H9 (cell line): ENCODE measurements at regions not wholly inside any gene's neighbourhood (a gene's known extent, or its start where the extent isn't known, plus 50 kb on each side); places are given as distances from the start of the nearest gene placed in this dataset.

ENCODE experiments used
- DNase-seq: peaks from one replicate; pipeline ENCODE4 v3.0.0-alpha.2; 2017
- H2AFZ ChIP-seq: one replicate; pipeline ENCODE4 v1.6.1; 2013; ENCODE audit warnings: mild to moderate bottlenecking, low read length, control low read depth, moderate library complexity
- H2AK5ac ChIP-seq: 2 replicates; pipeline ENCODE4 v1.6.1; 2013; ENCODE audit warnings: low read length, control low read depth, mixed read lengths; ENCODE audit not compliant: insufficient read length
- H2BK120ac ChIP-seq: one replicate; pipeline ENCODE4 v1.6.1; 2013; ENCODE audit warnings: low read depth, mild to moderate bottlenecking, low read length, control low read depth, inconsistent platforms; ENCODE audit not compliant: poor library complexity, severe bottlenecking
- H2BK12ac ChIP-seq: 2 replicates; pipeline ENCODE4 v1.6.1; 2013; ENCODE audit warnings: low read length, control low read depth, mixed read lengths, low read depth; ENCODE audit not compliant: insufficient read length
- H2BK15ac ChIP-seq: 2 replicates; pipeline ENCODE4 v1.6.1; 2013; ENCODE audit warnings: low read depth, low read length, control low read depth
- H2BK20ac ChIP-seq: one replicate; pipeline ENCODE4 v1.6.1; 2013; ENCODE audit warnings: low read depth, mild to moderate bottlenecking, low read length, control low read depth, inconsistent platforms; ENCODE audit not compliant: poor library complexity, severe bottlenecking
- H2BK5ac ChIP-seq: 2 replicates; pipeline ENCODE4 v1.6.1; 2013; ENCODE audit warnings: low read length, control low read depth, mixed read lengths; ENCODE audit not compliant: insufficient read length
- H3K14ac ChIP-seq: 2 replicates; pipeline ENCODE4 v1.6.1; 2013; ENCODE audit warnings: low read length, control low read depth; ENCODE audit not compliant: insufficient read depth
- H3K18ac ChIP-seq: 2 replicates; pipeline ENCODE4 v1.6.1; 2013; ENCODE audit warnings: low read depth, mild to moderate bottlenecking, mixed read lengths, low read length, control low read depth; ENCODE audit not compliant: insufficient read length
- H3K23ac ChIP-seq: 2 replicates; pipeline ENCODE4 v1.6.1; 2013; ENCODE audit warnings: low read length, control low read depth, mixed read lengths, low read depth; ENCODE audit not compliant: insufficient read length
- H3K23me2 ChIP-seq: 2 replicates; pipeline ENCODE4 v1.6.1; 2013; ENCODE audit warnings: low read depth, mild to moderate bottlenecking, mixed read lengths, low read length, control low read depth; ENCODE audit not compliant: insufficient read length, poor library complexity, severe bottlenecking
- H3K27ac ChIP-seq: 2 replicates; pipeline ENCODE4 v1.5.1; 2013; ENCODE audit warnings: low read length, control low read depth, mixed read lengths, low read depth; ENCODE audit not compliant: insufficient read length
- H3K27me3 ChIP-seq: 2 replicates; pipeline ENCODE4 v1.6.1; 2013; ENCODE audit warnings: low read length, control low read depth, inconsistent platforms; ENCODE audit not compliant: insufficient read depth
- H3K4ac ChIP-seq: 2 replicates; pipeline ENCODE4 v1.6.1; 2013; ENCODE audit warnings: low read depth, mild to moderate bottlenecking, control low read depth, inconsistent platforms, low read length, moderate library complexity
- H3K4me1 ChIP-seq: 2 replicates; pipeline ENCODE4 v1.6.1; 2013; ENCODE audit warnings: low read length, control low read depth, inconsistent platforms; ENCODE audit not compliant: insufficient read depth
- H3K4me2 ChIP-seq: 2 replicates; pipeline ENCODE4 v1.6.1; 2013; ENCODE audit warnings: low read length, control low read depth, mixed read lengths; ENCODE audit not compliant: insufficient read length, insufficient read depth
- H3K56ac ChIP-seq: 2 replicates; pipeline ENCODE4 v1.6.1; 2013; ENCODE audit warnings: low read depth, mild to moderate bottlenecking, mixed read lengths, low read length, control low read depth; ENCODE audit not compliant: insufficient read length
- H3K79me1 ChIP-seq: 2 replicates; pipeline ENCODE4 v1.6.1; 2013; ENCODE audit warnings: low read depth, mild to moderate bottlenecking, moderate library complexity, low read length, control low read depth, inconsistent platforms; ENCODE audit not compliant: insufficient read depth, poor library complexity, severe bottlenecking
- H3K79me2 ChIP-seq: 2 replicates; pipeline ENCODE4 v1.6.1; 2013; ENCODE audit warnings: low read length, control low read depth, inconsistent platforms; ENCODE audit not compliant: insufficient read depth
- H3K9ac ChIP-seq: 2 replicates; pipeline ENCODE4 v1.6.1; 2013; ENCODE audit warnings: low read length, control low read depth, mixed read lengths; ENCODE audit not compliant: insufficient read length; ENCODE audit errors: extremely low read depth
- H3K9me3 ChIP-seq: one replicate; pipeline ENCODE4 v1.6.1; 2013; ENCODE audit warnings: low read depth, low read length, inconsistent platforms; ENCODE audit not compliant: control insufficient read depth
- H3T11ph ChIP-seq: one replicate; pipeline ENCODE4 v1.6.1; 2013; ENCODE audit warnings: mild to moderate bottlenecking, low read length, control low read depth, inconsistent platforms
- H4K20me1 ChIP-seq: one replicate; pipeline ENCODE4 v1.6.1; 2013; ENCODE audit not compliant: control insufficient read depth, insufficient read length, insufficient read depth
- H4K5ac ChIP-seq: 2 replicates; pipeline ENCODE4 v1.6.1; 2013; ENCODE audit warnings: low read depth, mild to moderate bottlenecking, mixed read lengths, low read length, control low read depth; ENCODE audit not compliant: insufficient read length
- H4K8ac ChIP-seq: replicated peaks from 2 replicates; pipeline ENCODE4 v1.6.1; 2013; ENCODE audit warnings: low read length, control low read depth, mixed read lengths, low read depth; ENCODE audit not compliant: insufficient read length
- H4K91ac ChIP-seq: 2 replicates; pipeline ENCODE4 v1.6.1; 2013; ENCODE audit warnings: low read depth, mild to moderate bottlenecking, moderate library complexity, mixed read lengths, low read length, control low read depth; ENCODE audit not compliant: insufficient read length
- H3K27ac Mint-ChIP-seq, 3 experiments: 2 replicates in 2 of 3; 3 replicates in 1 of 3; pipeline ENCODE4 v1.8.0; 2020 to 2021; ENCODE audit warnings: mixed read lengths in 3 of 3, mild to moderate bottlenecking in 1 of 3, moderate library complexity in 1 of 3
- H3K27me3 Mint-ChIP-seq: 2 replicates; pipeline ENCODE4 v1.8.0; 2021; ENCODE audit warnings: low read depth, mild to moderate bottlenecking, moderate library complexity, mixed read lengths
- H3K36me3 Mint-ChIP-seq, 3 experiments: 2 replicates in 2 of 3; 3 replicates in 1 of 3; pipeline ENCODE4 v1.8.0; 2020 to 2021; ENCODE audit warnings: low read depth in 3 of 3, mixed read lengths in 3 of 3; ENCODE audit not compliant: insufficient read depth in 1 of 3
- H3K4me1 Mint-ChIP-seq, 2 experiments: 2 replicates each; pipeline ENCODE4 v1.8.0; 2020; ENCODE audit warnings: mixed read lengths in 2 of 2
- H3K4me3 Mint-ChIP-seq, 2 experiments: 2 replicates in 1 of 2; 3 replicates in 1 of 2; pipeline ENCODE4 v1.8.0; 2020 to 2021; ENCODE audit warnings: mild to moderate bottlenecking in 2 of 2, mixed read lengths in 2 of 2, moderate library complexity in 1 of 2
- H3K9me3 Mint-ChIP-seq, 2 experiments: 2 replicates in 1 of 2; 3 replicates in 1 of 2; pipeline ENCODE4 v1.8.0; 2020; ENCODE audit warnings: mild to moderate bottlenecking in 2 of 2, mixed read lengths in 2 of 2, moderate library complexity in 1 of 2
- CTCF ChIP-seq: fragments of 200-600 bp; sonication (generic); conservative IDR thresholded peaks from 3 replicates; pipeline ENCODE4 v1.8.0; 2021; ENCODE audit warnings: antibody characterized with exemption, mild to moderate bottlenecking
- whole genome bisulfite sequencing: extraction: QIAGEN DNeasy Blood & Tissue Kit; methylation state at CpG from one replicate; pipeline ENCODE4 v1.1.7; 2013; ENCODE audit warnings: missing lambda C conversion rate, low lambda C conversion rate, mixed read lengths; ENCODE audit not compliant: insufficient read length; ENCODE audit errors: extremely low coverage; 5-methylcytosine and 5-hydroxymethylcytosine counted together

GRCh38 chr2:239650674-239651073, 249.9 kb upstream of the HDAC4 start:
- no peak overlapping the region for H2BK12ac ChIP-seq
- no peak overlapping the region for H3K23ac ChIP-seq
- no peak overlapping the region for H3K4ac ChIP-seq
- no peak overlapping the region for H3T11ph ChIP-seq
- no peaks in the 10 kb centered on the region for H4K20me1 ChIP-seq
- H3K79me2 ChIP-seq = no peaks in the 10 kb centered on the region
- no peak overlapping the region for H3K27ac Mint-ChIP-seq
- no peak overlapping the region for H3K14ac ChIP-seq
- no peaks in the 10 kb centered on the region for H3K9me3 ChIP-seq
- H4K91ac ChIP-seq = no peak overlapping the region
- no peak overlapping the region for H2BK120ac ChIP-seq
- no peak overlapping the region for H3K27ac ChIP-seq
- no CpG with 5 or more reads among the region's 3 CpGs for WGBS
- H3K4me1 Mint-ChIP-seq = peaks cover 0 to 11% of the 10 kb centered on the region in 2 experiments; a peak in 2 of 4 replicates
- H2BK20ac ChIP-seq = no peak overlapping the region
- no peak overlapping the region for H3K56ac ChIP-seq
- H3K4me2 ChIP-seq = no peak overlapping the region
- no peaks in the 10 kb centered on the region for H3K79me1 ChIP-seq
- DNase-seq = no peak
- H3K9ac ChIP-seq = no peak overlapping the region
- no peaks in the 10 kb centered on the region for H3K4me1 ChIP-seq
- H2BK5ac ChIP-seq = no peak overlapping the region
- H4K8ac ChIP-seq = no peak overlapping the region
- H3K4me3 Mint-ChIP-seq = no peak overlapping the region
- H2AFZ ChIP-seq = no peak overlapping the region
- no peaks in the 10 kb centered on the region for H3K23me2 ChIP-seq
- peaks cover 12 to 15% of the 10 kb centered on the region in 2 experiments for H3K9me3 Mint-ChIP-seq
- peaks cover 0 to 9% (median 3%) of the 10 kb centered on the region in 3 experiments; a peak in 3 of 7 replicates for H3K36me3 Mint-ChIP-seq
- H4K5ac ChIP-seq = no peak overlapping the region
- no peak for TF ChIP-seq CTCF
- H2AK5ac ChIP-seq = no peak overlapping the region
- H3K27me3 Mint-ChIP-seq = peaks cover 10% of the 10 kb centered on the region
- H2BK15ac ChIP-seq = no peak overlapping the region
- no peak overlapping the region for H3K18ac ChIP-seq
- no peaks in the 10 kb centered on the region for H3K27me3 ChIP-seq
